GM23338 (cell line): ENCODE measurements at regions not wholly inside any gene's neighbourhood (a gene's known extent, or its start where the extent isn't known, plus 50 kb on each side); places are given as distances from the start of the nearest gene placed in this dataset.

Source experiments
- ATAC-seq: fragments of 200-7000 bp; cut with Tn5 transposase; 3 replicates; pipeline ENCODE4 v1.9.1; 2020
- DNase-seq: peaks from one replicate; pipeline ENCODE4 v3.0.0-alpha.2; 2015; ENCODE audit warnings: low spot score
- H2AFZ ChIP-seq: fragments of 200-600 bp; sonication (generic); 2 replicates; pipeline ENCODE4 v1.8.0; 2016; ENCODE audit warnings: antibody characterized with exemption, mild to moderate bottlenecking, moderate library complexity
- H3F3A ChIP-seq: fragments of 200-600 bp; sonication (generic); replicated peaks from 2 replicates; pipeline ENCODE4 v1.8.0; 2017; ENCODE audit warnings: antibody characterized with exemption, mixed run types, low read depth
- H3K27ac ChIP-seq: fragments of 200-600 bp; sonication (generic); 2 replicates; pipeline ENCODE4 v1.6.1; 2016; ENCODE audit warnings: low read depth
- H3K27me3 ChIP-seq: fragments of 200-600 bp; sonication (generic); 2 replicates; pipeline ENCODE4 v1.8.0; 2016; ENCODE audit warnings: mild to moderate bottlenecking, mixed run types, moderate library complexity; ENCODE audit not compliant: insufficient read depth
- H3K36me3 ChIP-seq: fragments of 200-600 bp; sonication (generic); 2 replicates; pipeline ENCODE4 v1.8.0; 2016; ENCODE audit warnings: mild to moderate bottlenecking; ENCODE audit not compliant: insufficient read depth
- H3K4me1 ChIP-seq: fragments of 200-600 bp; sonication (generic); 2 replicates; pipeline ENCODE4 v1.8.0; 2016; ENCODE audit warnings: mild to moderate bottlenecking, moderate library complexity; ENCODE audit not compliant: insufficient read depth
- H3K4me2 ChIP-seq: fragments of 200-600 bp; sonication (generic); 2 replicates; pipeline ENCODE4 v1.7.1; 2017; ENCODE audit warnings: mixed run types
- H3K4me3 ChIP-seq: fragments of 200-600 bp; sonication (generic); 2 replicates; pipeline ENCODE4 v1.6.1; 2016; ENCODE audit warnings: mixed run types
- H3K79me2 ChIP-seq: fragments of 200-600 bp; sonication (generic); replicated peaks from 2 replicates; pipeline ENCODE4 v1.8.0; 2017; ENCODE audit warnings: mild to moderate bottlenecking; ENCODE audit not compliant: insufficient read depth
- H3K9me2 ChIP-seq: fragments of 200-600 bp; sonication (generic); 2 replicates; pipeline ENCODE4 v1.8.0; 2017; ENCODE audit not compliant: insufficient read depth
- H4K20me1 ChIP-seq: fragments of 200-600 bp; sonication (generic); replicated peaks from 2 replicates; pipeline ENCODE4 v1.8.0; 2017; ENCODE audit warnings: mild to moderate bottlenecking; ENCODE audit not compliant: insufficient read depth
- H3K27ac Mint-ChIP-seq: 2 replicates; pipeline ENCODE4 v1.8.0; 2020; ENCODE audit warnings: inconsistent platforms, mild to moderate bottlenecking, moderate library complexity, mixed read lengths
- H3K27me3 Mint-ChIP-seq: 3 replicates; pipeline ENCODE4 v1.8.0; 2022; ENCODE audit warnings: low read depth, mild to moderate bottlenecking, moderate library complexity, mixed read lengths, inconsistent platforms; ENCODE audit not compliant: insufficient read depth, poor library complexity
- H3K36me3 Mint-ChIP-seq: 3 replicates; pipeline ENCODE4 v1.8.0; 2021; ENCODE audit warnings: low read depth, mild to moderate bottlenecking, inconsistent platforms, moderate library complexity, mixed read lengths
- H3K4me1 Mint-ChIP-seq: 3 replicates; pipeline ENCODE4 v1.8.0; 2020; ENCODE audit warnings: mild to moderate bottlenecking, inconsistent platforms, mixed read lengths
- H3K4me3 Mint-ChIP-seq: 3 replicates; pipeline ENCODE4 v1.8.0; 2021; ENCODE audit warnings: moderate library complexity, mild to moderate bottlenecking, inconsistent platforms, mixed read lengths
- H3K9me3 Mint-ChIP-seq: 3 replicates; pipeline ENCODE4 v1.8.0; 2020; ENCODE audit warnings: moderate library complexity, mild to moderate bottlenecking, inconsistent platforms, mixed read lengths
- CREB1 ChIP-seq: fragments of 250-450 bp; sonication (Bioruptor Pico); IDR thresholded peaks from 2 replicates; pipeline ENCODE4 v1.5.0; 2020; ENCODE audit warnings: low read depth, mild to moderate bottlenecking, moderate library complexity
- EZH2 ChIP-seq: fragments of 200-600 bp; sonication (generic); IDR thresholded peaks from one replicate; pipeline ENCODE4 v1.8.0; 2017; ENCODE audit warnings: antibody characterized with exemption, mild to moderate bottlenecking, low read depth; ENCODE audit not compliant: unreplicated experiment
- EZH2phosphoT487 ChIP-seq: fragments of 200-600 bp; sonication (generic); IDR thresholded peaks from one replicate; pipeline ENCODE4 v1.8.1; 2018; ENCODE audit warnings: antibody characterized with exemption; ENCODE audit not compliant: unreplicated experiment
- JUNB ChIP-seq: IDR thresholded peaks from one replicate; pipeline ENCODE4 v1.6.1; 2016; ENCODE audit warnings: antibody characterized with exemption; ENCODE audit not compliant: unreplicated experiment
- NANOG ChIP-seq: IDR thresholded peaks from 2 replicates; pipeline ENCODE4 v1.6.1; 2016; ENCODE audit warnings: antibody characterized with exemption, borderline replicate concordance
- POLR2AphosphoS5 ChIP-seq: IDR thresholded peaks from 2 replicates; pipeline ENCODE4 v1.6.1; 2016; ENCODE audit warnings: antibody characterized with exemption, low read depth
- STAT1 ChIP-seq: IDR thresholded peaks from one replicate; pipeline ENCODE4 v1.6.1; 2016; ENCODE audit warnings: antibody characterized with exemption; ENCODE audit not compliant: unreplicated experiment
- ZNF114 ChIP-seq: fragments of 250-450 bp; sonication (Bioruptor Pico); IDR thresholded peaks from 2 replicates; pipeline ENCODE4 v1.5.0; 2020; ENCODE audit warnings: mild to moderate bottlenecking, moderate library complexity
- ZNF331 ChIP-seq: fragments of 250-450 bp; sonication (Bioruptor Pico); IDR thresholded peaks from 2 replicates; pipeline ENCODE4 v1.5.0; 2020; ENCODE audit warnings: low read depth, mild to moderate bottlenecking, moderate library complexity
- TF ChIP-seq, protein P1 (sequence below): IDR thresholded peaks from one replicate; pipeline ENCODE4 v1.6.1; 2018; ENCODE audit warnings: antibody characterized with exemption; ENCODE audit not compliant: unreplicated experiment
- TF ChIP-seq, protein P2 (sequence below), 2 experiments: fragments of 200-600 bp in 1 of 2; sonication (generic) in 1 of 2; conservative IDR thresholded peaks; 2 replicates each; pipeline versions ENCODE4 v1.5.1 to v1.6.1; 2016 to 2017; ENCODE audit warnings: antibody characterized with exemption in 2 of 2, low read depth in 2 of 2, mild to moderate bottlenecking in 2 of 2, moderate library complexity in 1 of 2
- TF ChIP-seq, protein P3 (sequence below): fragments of 250-450 bp; sonication (Bioruptor Pico); IDR thresholded peaks from 2 replicates; pipeline ENCODE4 v1.5.0; 2020; ENCODE audit warnings: mild to moderate bottlenecking, moderate library complexity
- TF ChIP-seq, protein P4 (sequence below): IDR thresholded peaks from 2 replicates; pipeline ENCODE4 v1.6.1; 2016; ENCODE audit warnings: antibody characterized with exemption

DNA sequence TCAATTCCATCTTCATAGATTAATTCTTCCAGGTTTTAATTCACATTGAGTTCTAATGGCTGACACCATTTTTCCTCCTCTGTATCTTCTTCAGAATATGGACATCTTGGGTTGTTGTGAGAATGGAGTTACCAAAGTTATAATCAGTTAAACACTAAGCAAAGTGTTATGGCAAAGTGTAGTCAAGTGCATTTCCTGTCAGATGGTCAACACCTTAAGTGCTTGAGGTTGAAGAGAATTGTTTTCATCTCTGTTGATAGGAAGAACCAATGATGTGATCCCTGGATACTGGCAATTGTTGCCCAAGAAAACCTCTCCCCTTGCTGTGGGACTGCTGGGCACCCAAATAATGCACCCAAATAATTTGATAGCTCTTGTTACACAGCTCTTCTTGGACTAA, 102.6 kb upstream of the SATB1 start:
- H2AFZ ChIP-seq: no peak overlapping the region
- H3K9me3 Mint-ChIP-seq: peaks cover 14% of the 10 kb centered on the region; the same call in 2 of the 3 replicates
- no peaks in the 10 kb centered on the region for H3K79me2 ChIP-seq

More for the DNA sequence above, 102.6 kb upstream of the SATB1 start:
- DNase-seq (no peak), ATAC-seq (no peak)
- H3K4me1 Mint-ChIP-seq: no peaks in the 10 kb centered on the region; the same call in 2 of the 3 replicates
- H3K27ac ChIP-seq: no peak overlapping the region
- no peaks in the 10 kb centered on the region; the same call in 1 of the 2 replicates for H3K4me1 ChIP-seq
- no peak overlapping the region for H3K4me3 Mint-ChIP-seq
- no peaks in the 10 kb centered on the region for H3K27me3 Mint-ChIP-seq
- no peaks in the 10 kb centered on the region for H3K9me2 ChIP-seq
- no peak for TF ChIP-seq POLR2AphosphoS5
- TF ChIP-seq, protein P1, sequence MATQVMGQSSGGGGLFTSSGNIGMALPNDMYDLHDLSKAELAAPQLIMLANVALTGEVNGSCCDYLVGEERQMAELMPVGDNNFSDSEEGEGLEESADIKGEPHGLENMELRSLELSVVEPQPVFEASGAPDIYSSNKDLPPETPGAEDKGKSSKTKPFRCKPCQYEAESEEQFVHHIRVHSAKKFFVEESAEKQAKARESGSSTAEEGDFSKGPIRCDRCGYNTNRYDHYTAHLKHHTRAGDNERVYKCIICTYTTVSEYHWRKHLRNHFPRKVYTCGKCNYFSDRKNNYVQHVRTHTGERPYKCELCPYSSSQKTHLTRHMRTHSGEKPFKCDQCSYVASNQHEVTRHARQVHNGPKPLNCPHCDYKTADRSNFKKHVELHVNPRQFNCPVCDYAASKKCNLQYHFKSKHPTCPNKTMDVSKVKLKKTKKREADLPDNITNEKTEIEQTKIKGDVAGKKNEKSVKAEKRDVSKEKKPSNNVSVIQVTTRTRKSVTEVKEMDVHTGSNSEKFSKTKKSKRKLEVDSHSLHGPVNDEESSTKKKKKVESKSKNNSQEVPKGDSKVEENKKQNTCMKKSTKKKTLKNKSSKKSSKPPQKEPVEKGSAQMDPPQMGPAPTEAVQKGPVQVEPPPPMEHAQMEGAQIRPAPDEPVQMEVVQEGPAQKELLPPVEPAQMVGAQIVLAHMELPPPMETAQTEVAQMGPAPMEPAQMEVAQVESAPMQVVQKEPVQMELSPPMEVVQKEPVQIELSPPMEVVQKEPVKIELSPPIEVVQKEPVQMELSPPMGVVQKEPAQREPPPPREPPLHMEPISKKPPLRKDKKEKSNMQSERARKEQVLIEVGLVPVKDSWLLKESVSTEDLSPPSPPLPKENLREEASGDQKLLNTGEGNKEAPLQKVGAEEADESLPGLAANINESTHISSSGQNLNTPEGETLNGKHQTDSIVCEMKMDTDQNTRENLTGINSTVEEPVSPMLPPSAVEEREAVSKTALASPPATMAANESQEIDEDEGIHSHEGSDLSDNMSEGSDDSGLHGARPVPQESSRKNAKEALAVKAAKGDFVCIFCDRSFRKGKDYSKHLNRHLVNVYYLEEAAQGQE: no peak
- TF ChIP-seq NANOG: no peak
- no peak for TF ChIP-seq ZNF114
- no peak for TF ChIP-seq STAT1
- TF ChIP-seq EZH2: no peak
- TF ChIP-seq, protein P2, sequence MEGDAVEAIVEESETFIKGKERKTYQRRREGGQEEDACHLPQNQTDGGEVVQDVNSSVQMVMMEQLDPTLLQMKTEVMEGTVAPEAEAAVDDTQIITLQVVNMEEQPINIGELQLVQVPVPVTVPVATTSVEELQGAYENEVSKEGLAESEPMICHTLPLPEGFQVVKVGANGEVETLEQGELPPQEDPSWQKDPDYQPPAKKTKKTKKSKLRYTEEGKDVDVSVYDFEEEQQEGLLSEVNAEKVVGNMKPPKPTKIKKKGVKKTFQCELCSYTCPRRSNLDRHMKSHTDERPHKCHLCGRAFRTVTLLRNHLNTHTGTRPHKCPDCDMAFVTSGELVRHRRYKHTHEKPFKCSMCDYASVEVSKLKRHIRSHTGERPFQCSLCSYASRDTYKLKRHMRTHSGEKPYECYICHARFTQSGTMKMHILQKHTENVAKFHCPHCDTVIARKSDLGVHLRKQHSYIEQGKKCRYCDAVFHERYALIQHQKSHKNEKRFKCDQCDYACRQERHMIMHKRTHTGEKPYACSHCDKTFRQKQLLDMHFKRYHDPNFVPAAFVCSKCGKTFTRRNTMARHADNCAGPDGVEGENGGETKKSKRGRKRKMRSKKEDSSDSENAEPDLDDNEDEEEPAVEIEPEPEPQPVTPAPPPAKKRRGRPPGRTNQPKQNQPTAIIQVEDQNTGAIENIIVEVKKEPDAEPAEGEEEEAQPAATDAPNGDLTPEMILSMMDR (conservative IDR thresholded peaks at IDR 0.05; ENCODE audit: low read depth in 2 of 2): no peak
- TF ChIP-seq, protein P3, sequence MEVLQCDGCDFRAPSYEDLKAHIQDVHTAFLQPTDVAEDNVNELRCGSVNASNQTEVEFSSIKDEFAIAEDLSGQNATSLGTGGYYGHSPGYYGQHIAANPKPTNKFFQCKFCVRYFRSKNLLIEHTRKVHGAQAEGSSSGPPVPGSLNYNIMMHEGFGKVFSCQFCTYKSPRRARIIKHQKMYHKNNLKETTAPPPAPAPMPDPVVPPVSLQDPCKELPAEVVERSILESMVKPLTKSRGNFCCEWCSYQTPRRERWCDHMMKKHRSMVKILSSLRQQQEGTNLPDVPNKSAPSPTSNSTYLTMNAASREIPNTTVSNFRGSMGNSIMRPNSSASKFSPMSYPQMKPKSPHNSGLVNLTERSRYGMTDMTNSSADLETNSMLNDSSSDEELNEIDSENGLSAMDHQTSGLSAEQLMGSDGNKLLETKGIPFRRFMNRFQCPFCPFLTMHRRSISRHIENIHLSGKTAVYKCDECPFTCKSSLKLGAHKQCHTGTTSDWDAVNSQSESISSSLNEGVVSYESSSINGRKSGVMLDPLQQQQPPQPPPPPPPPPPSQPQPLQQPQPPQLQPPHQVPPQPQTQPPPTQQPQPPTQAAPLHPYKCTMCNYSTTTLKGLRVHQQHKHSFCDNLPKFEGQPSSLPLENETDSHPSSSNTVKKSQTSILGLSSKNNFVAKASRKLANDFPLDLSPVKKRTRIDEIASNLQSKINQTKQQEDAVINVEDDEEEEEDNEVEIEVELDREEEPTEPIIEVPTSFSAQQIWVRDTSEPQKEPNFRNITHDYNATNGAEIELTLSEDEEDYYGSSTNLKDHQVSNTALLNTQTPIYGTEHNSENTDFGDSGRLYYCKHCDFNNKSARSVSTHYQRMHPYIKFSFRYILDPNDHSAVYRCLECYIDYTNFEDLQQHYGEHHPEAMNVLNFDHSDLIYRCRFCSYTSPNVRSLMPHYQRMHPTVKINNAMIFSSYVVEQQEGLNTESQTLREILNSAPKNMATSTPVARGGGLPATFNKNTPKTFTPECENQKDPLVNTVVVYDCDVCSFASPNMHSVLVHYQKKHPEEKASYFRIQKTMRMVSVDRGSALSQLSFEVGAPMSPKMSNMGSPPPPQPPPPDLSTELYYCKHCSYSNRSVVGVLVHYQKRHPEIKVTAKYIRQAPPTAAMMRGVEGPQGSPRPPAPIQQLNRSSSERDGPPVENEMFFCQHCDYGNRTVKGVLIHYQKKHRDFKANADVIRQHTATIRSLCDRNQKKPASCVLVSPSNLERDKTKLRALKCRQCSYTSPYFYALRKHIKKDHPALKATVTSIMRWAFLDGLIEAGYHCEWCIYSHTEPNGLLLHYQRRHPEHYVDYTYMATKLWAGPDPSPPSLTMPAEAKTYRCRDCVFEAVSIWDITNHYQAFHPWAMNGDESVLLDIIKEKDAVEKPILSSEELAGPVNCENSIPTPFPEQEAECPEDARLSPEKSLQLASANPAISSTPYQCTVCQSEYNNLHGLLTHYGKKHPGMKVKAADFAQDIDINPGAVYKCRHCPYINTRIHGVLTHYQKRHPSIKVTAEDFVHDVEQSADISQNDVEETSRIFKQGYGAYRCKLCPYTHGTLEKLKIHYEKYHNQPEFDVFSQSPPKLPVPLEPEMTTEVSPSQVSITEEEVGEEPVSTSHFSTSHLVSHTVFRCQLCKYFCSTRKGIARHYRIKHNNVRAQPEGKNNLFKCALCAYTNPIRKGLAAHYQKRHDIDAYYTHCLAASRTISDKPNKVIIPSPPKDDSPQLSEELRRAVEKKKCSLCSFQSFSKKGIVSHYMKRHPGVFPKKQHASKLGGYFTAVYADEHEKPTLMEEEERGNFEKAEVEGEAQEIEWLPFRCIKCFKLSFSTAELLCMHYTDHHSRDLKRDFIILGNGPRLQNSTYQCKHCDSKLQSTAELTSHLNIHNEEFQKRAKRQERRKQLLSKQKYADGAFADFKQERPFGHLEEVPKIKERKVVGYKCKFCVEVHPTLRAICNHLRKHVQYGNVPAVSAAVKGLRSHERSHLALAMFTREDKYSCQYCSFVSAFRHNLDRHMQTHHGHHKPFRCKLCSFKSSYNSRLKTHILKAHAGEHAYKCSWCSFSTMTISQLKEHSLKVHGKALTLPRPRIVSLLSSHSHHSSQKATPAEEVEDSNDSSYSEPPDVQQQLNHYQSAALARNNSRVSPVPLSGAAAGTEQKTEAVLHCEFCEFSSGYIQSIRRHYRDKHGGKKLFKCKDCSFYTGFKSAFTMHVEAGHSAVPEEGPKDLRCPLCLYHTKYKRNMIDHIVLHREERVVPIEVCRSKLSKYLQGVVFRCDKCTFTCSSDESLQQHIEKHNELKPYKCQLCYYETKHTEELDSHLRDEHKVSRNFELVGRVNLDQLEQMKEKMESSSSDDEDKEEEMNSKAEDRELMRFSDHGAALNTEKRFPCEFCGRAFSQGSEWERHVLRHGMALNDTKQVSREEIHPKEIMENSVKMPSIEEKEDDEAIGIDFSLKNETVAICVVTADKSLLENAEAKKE (CRISPR knock-in tag): no peak
- TF ChIP-seq JUNB: no peak
- TF ChIP-seq CREB1: no peak
- no peak for TF ChIP-seq EZH2phosphoT487
- TF ChIP-seq, protein P4, sequence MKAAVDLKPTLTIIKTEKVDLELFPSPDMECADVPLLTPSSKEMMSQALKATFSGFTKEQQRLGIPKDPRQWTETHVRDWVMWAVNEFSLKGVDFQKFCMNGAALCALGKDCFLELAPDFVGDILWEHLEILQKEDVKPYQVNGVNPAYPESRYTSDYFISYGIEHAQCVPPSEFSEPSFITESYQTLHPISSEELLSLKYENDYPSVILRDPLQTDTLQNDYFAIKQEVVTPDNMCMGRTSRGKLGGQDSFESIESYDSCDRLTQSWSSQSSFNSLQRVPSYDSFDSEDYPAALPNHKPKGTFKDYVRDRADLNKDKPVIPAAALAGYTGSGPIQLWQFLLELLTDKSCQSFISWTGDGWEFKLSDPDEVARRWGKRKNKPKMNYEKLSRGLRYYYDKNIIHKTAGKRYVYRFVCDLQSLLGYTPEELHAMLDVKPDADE: no peak
- TF ChIP-seq ZNF331 (CRISPR knock-in tag): no peak
- H3K4me2 ChIP-seq: no peak overlapping the region
- H3K36me3 ChIP-seq: no peaks in the 10 kb centered on the region
- no peaks in the 10 kb centered on the region for H3K27me3 ChIP-seq
- no peak overlapping the region for H3K27ac Mint-ChIP-seq
- H4K20me1 ChIP-seq: no peaks in the 10 kb centered on the region
- H3F3A ChIP-seq: no peaks in the 10 kb centered on the region
- no peaks in the 10 kb centered on the region for H3K36me3 Mint-ChIP-seq
- H3K4me3 ChIP-seq: no peak overlapping the region
